GM12878 (cell line): ENCODE measurements at regions not wholly inside any gene's neighbourhood (a gene's known extent, or its start where the extent isn't known, plus 50 kb on each side); places are given as distances from the start of the nearest gene placed in this dataset.

Source experiments
- CEBPB ChIP-seq, 2 experiments: fragments of 150-350 bp in 1 of 2; IDR thresholded peaks; 2 replicates each; pipeline ENCODE4 v1.6.1; 2012 to 2014; ENCODE audit warnings: low read depth in 2 of 2, low read length in 2 of 2, borderline replicate concordance in 1 of 2, inconsistent platforms in 1 of 2
- MXI1 ChIP-seq: fragments of 150-350 bp; IDR thresholded peaks from 2 replicates; pipeline ENCODE4 v1.6.1; 2011; ENCODE audit warnings: low read depth, mild to moderate bottlenecking, inconsistent platforms, low read length, improper control_type of control experiment
- MYB ChIP-seq: fragments of 150-350 bp; IDR thresholded peaks from 2 replicates; pipeline ENCODE4 v1.6.1; 2014; ENCODE audit warnings: mild to moderate bottlenecking, low read depth, low read length, borderline replicate concordance
- NBN ChIP-seq: fragments of 450-650 bp; IDR thresholded peaks from 2 replicates; pipeline ENCODE4 v1.6.1; 2016
- PAX8 ChIP-seq: fragments of 450-650 bp; IDR thresholded peaks from 2 replicates; pipeline ENCODE4 v1.6.1; 2017; ENCODE audit warnings: mild to moderate bottlenecking, moderate library complexity
- SIX5 ChIP-seq: IDR thresholded peaks from 2 replicates; pipeline ENCODE4 v1.6.1; 2011; ENCODE audit warnings: mild to moderate bottlenecking, low read depth, low read length, moderate library complexity; ENCODE audit not compliant: severe bottlenecking
- ZSCAN29 ChIP-seq: fragments of 450-650 bp; IDR thresholded peaks from 2 replicates; pipeline ENCODE4 v1.6.1; 2017; ENCODE audit warnings: mild to moderate bottlenecking, moderate library complexity
- TF ChIP-seq, protein P1 (sequence below), 3 experiments: IDR thresholded peaks in 2 of 3; conservative IDR thresholded peaks in 1 of 3; 2 replicates each; pipeline ENCODE4 v1.5.1; 2011; ENCODE audit warnings: low read depth in 3 of 3, low read length in 3 of 3, mild to moderate bottlenecking in 3 of 3, control low read depth in 2 of 3, moderate library complexity in 2 of 3, inconsistent platforms in 1 of 3, mixed read lengths in 1 of 3; ENCODE audit not compliant: control insufficient read depth in 2 of 3, insufficient read depth in 1 of 3; ENCODE audit errors: extremely low read depth in 1 of 3
- TF ChIP-seq, protein P2 (sequence below): fragments of 450-650 bp; IDR thresholded peaks from 2 replicates; pipeline ENCODE4 v1.6.1; 2016; ENCODE audit warnings: mild to moderate bottlenecking

DNA sequence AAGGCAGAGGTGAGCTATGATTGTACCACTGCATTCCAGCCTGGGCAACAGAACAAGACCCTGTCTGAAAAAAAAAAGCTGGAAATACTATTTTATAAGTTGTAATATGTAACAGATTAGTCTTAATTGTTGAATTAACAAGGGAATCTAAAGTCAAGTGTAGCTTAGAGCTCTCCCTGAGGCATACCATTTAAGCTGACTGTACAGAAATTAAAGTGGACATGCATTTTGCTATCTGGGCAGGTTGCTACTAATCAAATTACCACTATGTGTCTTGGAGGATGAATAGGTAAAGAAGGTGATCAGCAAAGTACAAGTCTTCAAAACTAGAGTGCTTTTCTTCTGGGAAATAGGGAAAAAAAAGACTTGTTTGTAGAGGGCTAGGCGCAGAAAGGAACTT is 205.3 kb upstream of the JADE1 start:
- no peak for TF ChIP-seq PAX8
- no peak for TF ChIP-seq NBN
- no peak for TF ChIP-seq MXI1
- TF ChIP-seq ZSCAN29: no peak
- no peak for TF ChIP-seq SIX5
- TF ChIP-seq, protein P1, sequence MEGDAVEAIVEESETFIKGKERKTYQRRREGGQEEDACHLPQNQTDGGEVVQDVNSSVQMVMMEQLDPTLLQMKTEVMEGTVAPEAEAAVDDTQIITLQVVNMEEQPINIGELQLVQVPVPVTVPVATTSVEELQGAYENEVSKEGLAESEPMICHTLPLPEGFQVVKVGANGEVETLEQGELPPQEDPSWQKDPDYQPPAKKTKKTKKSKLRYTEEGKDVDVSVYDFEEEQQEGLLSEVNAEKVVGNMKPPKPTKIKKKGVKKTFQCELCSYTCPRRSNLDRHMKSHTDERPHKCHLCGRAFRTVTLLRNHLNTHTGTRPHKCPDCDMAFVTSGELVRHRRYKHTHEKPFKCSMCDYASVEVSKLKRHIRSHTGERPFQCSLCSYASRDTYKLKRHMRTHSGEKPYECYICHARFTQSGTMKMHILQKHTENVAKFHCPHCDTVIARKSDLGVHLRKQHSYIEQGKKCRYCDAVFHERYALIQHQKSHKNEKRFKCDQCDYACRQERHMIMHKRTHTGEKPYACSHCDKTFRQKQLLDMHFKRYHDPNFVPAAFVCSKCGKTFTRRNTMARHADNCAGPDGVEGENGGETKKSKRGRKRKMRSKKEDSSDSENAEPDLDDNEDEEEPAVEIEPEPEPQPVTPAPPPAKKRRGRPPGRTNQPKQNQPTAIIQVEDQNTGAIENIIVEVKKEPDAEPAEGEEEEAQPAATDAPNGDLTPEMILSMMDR (IDR thresholded peaks at IDR 0.05 in 2 of 3, conservative IDR thresholded peaks at IDR 0.05 in 1 of 3; ENCODE audit: control insufficient read depth in 2 of 3, extremely low read depth in 1 of 3, insufficient read depth in 1 of 3, low read depth in 3 of 3, low read length in 3 of 3): no peak
- TF ChIP-seq CEBPB (IDR thresholded peaks at IDR 0.05; ENCODE audit: borderline replicate concordance in 1 of 2, low read depth in 2 of 2, low read length in 2 of 2): no peak
- TF ChIP-seq MYB: no peak
- TF ChIP-seq, protein P2, sequence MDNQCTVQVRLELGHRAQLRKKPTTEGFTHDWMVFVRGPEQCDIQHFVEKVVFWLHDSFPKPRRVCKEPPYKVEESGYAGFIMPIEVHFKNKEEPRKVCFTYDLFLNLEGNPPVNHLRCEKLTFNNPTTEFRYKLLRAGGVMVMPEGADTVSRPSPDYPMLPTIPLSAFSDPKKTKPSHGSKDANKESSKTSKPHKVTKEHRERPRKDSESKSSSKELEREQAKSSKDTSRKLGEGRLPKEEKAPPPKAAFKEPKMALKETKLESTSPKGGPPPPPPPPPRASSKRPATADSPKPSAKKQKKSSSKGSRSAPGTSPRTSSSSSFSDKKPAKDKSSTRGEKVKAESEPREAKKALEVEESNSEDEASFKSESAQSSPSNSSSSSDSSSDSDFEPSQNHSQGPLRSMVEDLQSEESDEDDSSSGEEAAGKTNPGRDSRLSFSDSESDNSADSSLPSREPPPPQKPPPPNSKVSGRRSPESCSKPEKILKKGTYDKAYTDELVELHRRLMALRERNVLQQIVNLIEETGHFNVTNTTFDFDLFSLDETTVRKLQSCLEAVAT: no peak
